ENCODE measurements at regions not wholly inside any gene's neighbourhood (a gene's known extent, or its start where the extent isn't known, plus 50 kb on each side); places are given as distances from the start of the nearest gene placed in this dataset.

DNA sequence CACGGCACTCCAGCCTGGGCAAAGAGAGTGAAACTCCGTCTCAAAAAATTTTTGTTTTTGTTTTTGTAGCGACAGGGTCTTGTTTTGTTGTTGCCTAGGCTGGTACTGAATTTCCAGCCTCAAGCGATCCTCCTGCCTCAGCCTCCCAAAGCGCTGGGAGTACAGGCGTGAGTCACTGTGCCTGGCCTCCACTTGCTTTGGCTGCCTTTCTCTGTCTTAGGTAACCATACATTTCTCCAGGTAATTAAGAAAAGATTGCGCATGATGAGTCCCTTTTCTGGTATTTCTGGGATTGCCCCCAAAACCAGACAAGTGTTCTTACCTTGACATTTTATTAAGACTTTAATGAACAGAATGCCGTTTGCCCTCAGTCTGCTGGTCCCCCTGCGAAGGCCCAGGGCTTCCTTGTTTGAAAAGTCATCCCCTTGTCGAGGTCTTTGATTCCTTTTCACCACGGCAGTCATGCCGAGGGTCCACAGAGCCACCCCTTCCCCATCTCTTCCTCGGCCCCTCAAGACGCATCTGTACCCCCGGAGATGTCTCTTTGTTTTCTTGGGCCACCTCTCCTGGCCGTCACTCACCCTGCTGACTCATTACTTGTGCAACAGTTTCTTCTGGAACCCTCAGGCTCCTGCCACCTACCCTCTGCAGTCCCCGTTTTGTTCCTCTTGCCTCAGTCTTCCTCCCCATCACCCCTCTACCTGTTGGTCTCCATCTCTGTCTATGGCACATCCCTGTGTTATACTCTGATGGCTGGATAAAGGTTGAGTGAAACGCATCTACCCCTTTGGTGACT lies 151.0 kb downstream of the SEC14L1 start:
- Histone ChIP-seq H3K36me3 (ENCODE audit: control insufficient read depth, insufficient read depth, low read length) (no peaks in the 10 kb centered on the region), H3K4me3 (ENCODE audit: low read length) (no peak overlapping the region), H3K27ac (ENCODE audit: low read length) (no peak overlapping the region), H3K9me3 (ENCODE audit: control insufficient read depth, insufficient read depth, low read length) (no peaks in the 10 kb centered on the region), H3K4me1 (ENCODE audit: control insufficient read depth, insufficient read depth, low read length) (peaks cover 14% of the 10 kb centered on the region), H3K27me3 (ENCODE audit: control insufficient read depth, insufficient read depth, low read length) (no peaks in the 10 kb centered on the region)
- WGBS (ENCODE audit: insufficient coverage, insufficient read length), result no CpG with 5 or more reads among the region's 18 CpGs
- DNase-seq (ENCODE audit: low read depth, low spot score), result no peak

DNA sequence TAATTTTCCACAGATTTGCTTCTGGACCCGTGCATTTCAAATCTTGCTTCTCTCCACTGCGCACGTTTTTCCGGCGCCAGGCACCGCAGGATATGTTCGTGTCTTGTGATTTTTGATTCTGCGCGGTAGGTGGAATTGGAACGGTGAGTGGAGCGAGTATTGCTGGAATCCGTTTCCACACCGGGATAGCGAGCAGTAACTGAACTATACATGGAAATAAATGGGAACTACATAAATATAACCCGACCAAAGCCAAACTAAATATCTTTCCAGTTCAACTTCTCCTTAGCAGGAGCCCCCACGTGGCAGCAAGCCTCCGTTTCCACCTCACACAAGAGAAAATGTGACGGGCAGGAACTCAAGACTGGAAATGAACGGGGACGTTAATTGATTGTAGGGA lies 154.0 kb downstream of the SEC14L1 start:
- no peak overlapping the region for H3K4me3 ChIP-seq (ENCODE audit: low read length)
- H3K4me1 ChIP-seq (ENCODE audit: control insufficient read depth, insufficient read depth, low read length), result no peaks in the 10 kb centered on the region
- 100% methylated on average over 2 of the region's 20 CpGs for WGBS (ENCODE audit: insufficient coverage, insufficient read length)
- no peaks in the 10 kb centered on the region for H3K27me3 ChIP-seq (ENCODE audit: control insufficient read depth, insufficient read depth, low read length)
- DNase-seq (ENCODE audit: low read depth, low spot score), result no peak
- H3K9me3 ChIP-seq (ENCODE audit: control insufficient read depth, insufficient read depth, low read length), result peaks cover 1% of the 10 kb centered on the region; the same call in 1 of the 2 replicates
- H3K27ac ChIP-seq (ENCODE audit: low read length), result no peak overlapping the region
- H3K36me3 ChIP-seq (ENCODE audit: control insufficient read depth, insufficient read depth, low read length), result no peaks in the 10 kb centered on the region

GRCh38 chr17:77295241-77295853 lies 154.6 kb downstream of the SEC14L1 start:
- H3K36me3 ChIP-seq (ENCODE audit: control insufficient read depth, insufficient read depth, low read length), result no peaks in the 10 kb centered on the region
- H3K4me1 ChIP-seq (ENCODE audit: control insufficient read depth, insufficient read depth, low read length), result no peaks in the 10 kb centered on the region
- no peak overlapping the region for H3K4me3 ChIP-seq (ENCODE audit: low read length)
- H3K27me3 ChIP-seq (ENCODE audit: control insufficient read depth, insufficient read depth, low read length), result no peaks in the 10 kb centered on the region
- no peak overlapping the region for H3K27ac ChIP-seq (ENCODE audit: low read length)
- WGBS (ENCODE audit: insufficient coverage, insufficient read length), result no CpG with 5 or more reads among the region's 12 CpGs
- DNase-seq (ENCODE audit: low read depth, low spot score), result no peak
- peaks cover 1% of the 10 kb centered on the region; the same call in 1 of the 2 replicates for H3K9me3 ChIP-seq (ENCODE audit: control insufficient read depth, insufficient read depth, low read length)

DNA sequence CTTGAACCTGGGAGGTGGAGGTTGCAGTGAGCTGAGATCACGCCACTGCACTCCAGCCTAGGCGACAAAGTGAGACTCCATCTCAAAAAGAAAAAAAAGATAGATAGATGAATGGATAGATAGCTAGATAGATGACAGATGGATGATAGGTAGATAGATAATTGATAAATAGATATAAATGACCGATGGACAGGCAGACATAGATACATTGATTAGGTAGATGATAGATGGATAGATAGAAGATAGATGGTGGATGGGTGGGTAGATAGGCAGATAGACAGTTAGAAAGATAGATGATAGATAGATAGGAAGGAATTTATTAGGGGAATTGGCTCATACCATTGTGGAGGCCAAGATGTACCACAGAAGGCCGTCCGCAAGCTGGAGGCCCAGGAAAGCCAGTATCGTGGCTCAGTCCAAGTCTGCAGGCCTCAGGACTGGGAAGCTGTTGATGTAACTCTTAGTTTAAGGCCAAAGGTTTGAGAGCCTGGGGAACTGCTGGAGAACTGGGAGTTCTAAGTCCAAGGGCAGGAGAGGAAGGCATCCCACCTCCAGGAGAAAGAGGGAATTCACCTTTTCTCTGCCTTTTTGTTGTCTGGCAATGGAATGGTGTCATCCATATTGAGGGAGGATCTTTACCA lies 156.1 kb downstream of the SEC14L1 start:
- WGBS (ENCODE audit: insufficient coverage, insufficient read length), result 100% methylated on average over 1 of the region's 6 CpGs
- H3K9me3 ChIP-seq (ENCODE audit: control insufficient read depth, insufficient read depth, low read length), result peaks cover 1% of the 10 kb centered on the region; the same call in 1 of the 2 replicates
- no peaks in the 10 kb centered on the region for H3K27me3 ChIP-seq (ENCODE audit: control insufficient read depth, insufficient read depth, low read length)
- H3K27ac ChIP-seq (ENCODE audit: low read length), result no peak overlapping the region
- DNase-seq (ENCODE audit: low read depth, low spot score), result no peak
- no peak overlapping the region for H3K4me3 ChIP-seq (ENCODE audit: low read length)
- no peaks in the 10 kb centered on the region for H3K36me3 ChIP-seq (ENCODE audit: control insufficient read depth, insufficient read depth, low read length)
- H3K4me1 ChIP-seq (ENCODE audit: control insufficient read depth, insufficient read depth, low read length), result no peaks in the 10 kb centered on the region

- DNase-seq (ENCODE audit: low read depth, low spot score), result no peak
Measured at GRCh38 chr17:77297693-77298666, 157.2 kb downstream of the SEC14L1 start.

GRCh38 chr17:77298811-77299210 lies 158.0 kb downstream of the SEC14L1 start:
- H3K27ac ChIP-seq (ENCODE audit: low read length), result no peak overlapping the region
- no peaks in the 10 kb centered on the region for H3K27me3 ChIP-seq (ENCODE audit: control insufficient read depth, insufficient read depth, low read length)
- no CpG with 5 or more reads among the region's 5 CpGs for WGBS (ENCODE audit: insufficient coverage, insufficient read length)
- no peak for DNase-seq (ENCODE audit: low read depth, low spot score)
- H3K4me3 ChIP-seq (ENCODE audit: low read length), result no peak overlapping the region
- no peaks in the 10 kb centered on the region for H3K4me1 ChIP-seq (ENCODE audit: control insufficient read depth, insufficient read depth, low read length)
- H3K9me3 ChIP-seq (ENCODE audit: control insufficient read depth, insufficient read depth, low read length), result peaks cover 1% of the 10 kb centered on the region; the same call in 1 of the 2 replicates
- no peaks in the 10 kb centered on the region for H3K36me3 ChIP-seq (ENCODE audit: control insufficient read depth, insufficient read depth, low read length)

More at GRCh38 chr17:77297693-77298666, 157.2 kb downstream of the SEC14L1 start:
- Histone ChIP-seq H3K4me1 (ENCODE audit: control insufficient read depth, insufficient read depth, low read length) (no peaks in the 10 kb centered on the region), H3K27ac (ENCODE audit: low read length) (no peak overlapping the region), H3K9me3 (ENCODE audit: control insufficient read depth, insufficient read depth, low read length) (peaks cover 1% of the 10 kb centered on the region; the same call in 1 of the 2 replicates), H3K27me3 (ENCODE audit: control insufficient read depth, insufficient read depth, low read length) (no peaks in the 10 kb centered on the region), H3K4me3 (ENCODE audit: low read length) (no peak overlapping the region), H3K36me3 (ENCODE audit: control insufficient read depth, insufficient read depth, low read length) (no peaks in the 10 kb centered on the region)
- WGBS (ENCODE audit: insufficient coverage, insufficient read length), result no CpG with 5 or more reads among the region's 8 CpGs

- Histone ChIP-seq H3K27ac (ENCODE audit: low read length) (no peak overlapping the region), H3K9me3 (ENCODE audit: control insufficient read depth, insufficient read depth, low read length) (peaks cover 1% of the 10 kb centered on the region; the same call in 1 of the 2 replicates), H3K4me1 (ENCODE audit: control insufficient read depth, insufficient read depth, low read length) (no peaks in the 10 kb centered on the region), H3K36me3 (ENCODE audit: control insufficient read depth, insufficient read depth, low read length) (no peaks in the 10 kb centered on the region), H3K4me3 (ENCODE audit: low read length) (no peak overlapping the region), H3K27me3 (ENCODE audit: control insufficient read depth, insufficient read depth, low read length) (no peaks in the 10 kb centered on the region)
- WGBS (ENCODE audit: insufficient coverage, insufficient read length), result no CpG with 5 or more reads among the region's 6 CpGs
- DNase-seq (ENCODE audit: low read depth, low spot score), result no peak
Measured at GRCh38 chr17:77299256-77300015, 158.7 kb downstream of the SEC14L1 start.

- H3K9me3 ChIP-seq (ENCODE audit: control insufficient read depth, insufficient read depth, low read length), result peaks cover 1% of the 10 kb centered on the region; the same call in 1 of the 2 replicates
- WGBS (ENCODE audit: insufficient coverage, insufficient read length), result no CpG with 5 or more reads among the region's 4 CpGs
- no peak overlapping the region for H3K4me3 ChIP-seq (ENCODE audit: low read length)
- no peaks in the 10 kb centered on the region for H3K27me3 ChIP-seq (ENCODE audit: control insufficient read depth, insufficient read depth, low read length)
- H3K27ac ChIP-seq (ENCODE audit: low read length), result no peak overlapping the region
- DNase-seq (ENCODE audit: low read depth, low spot score), result no peak
- H3K36me3 ChIP-seq (ENCODE audit: control insufficient read depth, insufficient read depth, low read length), result no peaks in the 10 kb centered on the region
- H3K4me1 ChIP-seq (ENCODE audit: control insufficient read depth, insufficient read depth, low read length), result no peaks in the 10 kb centered on the region
Measured at GRCh38 chr17:77300016-77300686, 159.4 kb downstream of the SEC14L1 start.

DNA sequence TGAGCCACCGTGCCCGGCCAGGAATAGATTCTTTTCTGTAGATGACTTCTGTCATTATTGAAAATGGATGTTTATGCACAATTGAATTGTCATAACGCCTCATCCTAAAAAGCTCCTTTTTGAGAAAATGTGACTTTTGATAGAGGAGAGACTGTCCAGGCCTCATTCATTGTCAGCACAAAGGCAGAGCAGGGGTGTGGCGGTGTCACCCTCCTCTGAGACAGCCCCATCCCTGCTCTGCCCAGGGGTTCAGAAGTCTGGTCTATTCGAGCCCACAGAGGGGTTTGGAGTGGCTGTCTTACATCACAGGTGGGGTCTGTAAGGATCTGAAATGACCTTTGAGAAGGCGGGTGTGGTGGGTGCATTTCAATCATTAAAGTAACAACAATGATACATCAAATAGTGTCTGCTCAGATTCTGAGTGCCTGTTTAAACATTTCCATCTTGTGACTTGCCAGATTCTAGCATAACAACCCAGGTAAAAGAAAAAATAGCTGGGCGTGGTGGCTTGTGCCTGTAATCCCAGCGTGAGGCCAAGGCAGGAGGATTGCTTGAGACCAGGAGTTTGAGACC lies 161.0 kb downstream of the SEC14L1 start:
- H3K36me3 ChIP-seq (ENCODE audit: control insufficient read depth, insufficient read depth, low read length), result no peaks in the 10 kb centered on the region
- WGBS (ENCODE audit: insufficient coverage, insufficient read length), result no CpG with 5 or more reads among the region's 8 CpGs
- DNase-seq (ENCODE audit: low read depth, low spot score), result no peak
- H3K4me3 ChIP-seq (ENCODE audit: low read length), result no peak overlapping the region
- H3K9me3 ChIP-seq (ENCODE audit: control insufficient read depth, insufficient read depth, low read length), result peaks cover 1% of the 10 kb centered on the region; the same call in 1 of the 2 replicates
- no peaks in the 10 kb centered on the region for H3K4me1 ChIP-seq (ENCODE audit: control insufficient read depth, insufficient read depth, low read length)
- H3K27me3 ChIP-seq (ENCODE audit: control insufficient read depth, insufficient read depth, low read length), result no peaks in the 10 kb centered on the region
- no peak overlapping the region for H3K27ac ChIP-seq (ENCODE audit: low read length)

Data from iPS DF 6.9 (cell line).